Testis (tissue), 2 donors: ENCODE measurements at regions not wholly inside any gene's neighbourhood (a gene's known extent, or its start where the extent isn't known, plus 50 kb on each side); places are given as distances from the start of the nearest gene placed in this dataset.

Experiments used
- DNase-seq: peaks from one replicate; pipeline ENCODE4 v3.0.0-alpha.2; 2019
- H3K27ac ChIP-seq, 2 donors: fragments of 200-600 bp; sonication (generic); one replicate each; pipeline ENCODE4 v1.5.1; 2019
- H3K27me3 ChIP-seq: fragments of 200-600 bp; sonication (generic); one replicate; pipeline ENCODE4 v1.5.1; 2019
- H3K36me3 ChIP-seq: fragments of 200-600 bp; sonication (generic); one replicate; pipeline ENCODE4 v1.5.1; 2017; ENCODE audit warnings: low read depth; ENCODE audit errors: missing control alignments
- H3K4me1 ChIP-seq: fragments of 200-600 bp; sonication (generic); one replicate; pipeline ENCODE4 v1.5.1; 2019
- H3K4me3 ChIP-seq, 2 donors: fragments of 200-600 bp; sonication (generic); one replicate each; pipeline ENCODE4 v1.5.1; 2017 to 2019
- H3K9me3 ChIP-seq: fragments of 200-600 bp; sonication (generic); one replicate; pipeline ENCODE4 v1.5.1; 2017
- CTCF ChIP-seq, 3 experiments: fragments of 450-650 bp in 2 of 3; fragments of 200-600 bp in 1 of 3; sonication (generic) in 1 of 3; IDR thresholded peaks; one replicate each; pipeline ENCODE4 v1.5.1; 2016 to 2019; ENCODE audit warnings: antibody characterized with exemption in 3 of 3, mild to moderate bottlenecking in 2 of 3, moderate library complexity in 1 of 3
- POLR2A ChIP-seq: fragments of 450-650 bp; IDR thresholded peaks from one replicate; pipeline ENCODE4 v1.6.1; 2017; ENCODE audit warnings: antibody characterized with exemption, mild to moderate bottlenecking, moderate library complexity
- WGBS, 2 donors: methylation state at CpG; one replicate each; pipeline ENCODE4 v1.1.5; 2018; 5-methylcytosine and 5-hydroxymethylcytosine counted together
- intact Hi-C: fragments of 100-400 bp; cut with DNase I; formaldehyde crosslinking; loops from one replicate; pipeline ENCODE4 v1.15.1; 2023; ENCODE audit warnings: low total_unique reads

GRCh38 chr15:39086641-39087040 is 494.2 kb upstream of the THBS1 start:
- WGBS, 2 donors: 89 to 93% methylated on average over 5 of the region's 5 CpGs
- H3K9me3 ChIP-seq: no peaks in the 10 kb centered on the region
- TF ChIP-seq POLR2A (no peak), CTCF (IDR thresholded peaks at IDR 0.05) (no peak)
- H3K36me3 ChIP-seq: no peaks in the 10 kb centered on the region
- H3K4me3 ChIP-seq: no peak overlapping the region
- H3K27me3 ChIP-seq: no peaks in the 10 kb centered on the region
- H3K4me1 ChIP-seq: no peaks in the 10 kb centered on the region
- DNase-seq: no peak
- H3K27ac ChIP-seq: no peak overlapping the region
- intact Hi-C loops: no loop called here

- H3K27me3 ChIP-seq: no peaks in the 10 kb centered on the region
- no peak for DNase-seq
- no peak overlapping the region for H3K27ac ChIP-seq
- no peak overlapping the region for H3K4me3 ChIP-seq
- H3K9me3 ChIP-seq: no peaks in the 10 kb centered on the region
- TF ChIP-seq CTCF (IDR thresholded peaks at IDR 0.05) (no peak), POLR2A (no peak)
- H3K36me3 ChIP-seq: no peaks in the 10 kb centered on the region
- H3K4me1 ChIP-seq: no peaks in the 10 kb centered on the region
- WGBS, 2 donors: 61 to 71% methylated on average over 1 of the region's 1 CpG
- intact Hi-C loops: no loop called here
Observed at GRCh38 chr15:39088156-39088555, 492.7 kb upstream of the THBS1 start.

DNA sequence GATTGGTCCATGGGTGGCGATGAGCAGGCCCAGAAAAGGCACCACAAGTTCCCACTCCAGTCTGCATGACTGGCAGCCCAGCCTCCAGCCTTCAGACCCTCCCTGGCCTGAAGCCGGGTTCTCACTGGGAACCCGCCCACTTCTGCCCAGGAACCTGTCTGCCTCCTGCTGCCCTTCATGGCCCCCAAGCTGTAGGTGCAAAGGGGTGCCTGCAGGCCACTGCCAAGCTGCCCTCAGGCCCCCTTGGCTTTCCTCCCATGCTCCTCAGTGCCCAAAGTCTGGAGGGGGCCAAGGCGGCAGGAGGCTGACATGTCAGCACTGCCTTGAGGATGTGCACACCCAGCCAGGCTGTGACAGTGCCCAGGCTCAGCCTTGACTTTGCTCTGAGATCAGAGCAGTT is 488.5 kb upstream of the THBS1 start:
- Histone ChIP-seq H3K36me3 (no peaks in the 10 kb centered on the region), H3K9me3 (no peaks in the 10 kb centered on the region), H3K27me3 (no peaks in the 10 kb centered on the region), H3K4me3 (no peak overlapping the region), H3K4me1 (no peaks in the 10 kb centered on the region), H3K27ac (no peak overlapping the region)
- WGBS, 2 donors: 85% methylated on average over 4 of the region's 4 CpGs; no CpG with 5 or more reads in 1 of the 2 donors
- intact Hi-C loops: no loop called here
- TF ChIP-seq CTCF (IDR thresholded peaks at IDR 0.05) (no peak), POLR2A (no peak)
- DNase-seq: no peak

- no peak overlapping the region for H3K27ac ChIP-seq
- no peaks in the 10 kb centered on the region for H3K36me3 ChIP-seq
- H3K4me1 ChIP-seq: no peaks in the 10 kb centered on the region
- TF ChIP-seq CTCF (IDR thresholded peaks at IDR 0.05) (no peak), POLR2A (no peak)
- intact Hi-C loops: no loop called here
- 95% methylated on average over 2 of the region's 2 CpGs; no CpG with 5 or more reads in 1 of the 2 donors for WGBS, 2 donors
- DNase-seq: no peak
- H3K27me3 ChIP-seq: no peaks in the 10 kb centered on the region
- H3K9me3 ChIP-seq: no peaks in the 10 kb centered on the region
- H3K4me3 ChIP-seq: no peak overlapping the region
Observed at GRCh38 chr15:39092761-39093160, 488.1 kb upstream of the THBS1 start.

DNA sequence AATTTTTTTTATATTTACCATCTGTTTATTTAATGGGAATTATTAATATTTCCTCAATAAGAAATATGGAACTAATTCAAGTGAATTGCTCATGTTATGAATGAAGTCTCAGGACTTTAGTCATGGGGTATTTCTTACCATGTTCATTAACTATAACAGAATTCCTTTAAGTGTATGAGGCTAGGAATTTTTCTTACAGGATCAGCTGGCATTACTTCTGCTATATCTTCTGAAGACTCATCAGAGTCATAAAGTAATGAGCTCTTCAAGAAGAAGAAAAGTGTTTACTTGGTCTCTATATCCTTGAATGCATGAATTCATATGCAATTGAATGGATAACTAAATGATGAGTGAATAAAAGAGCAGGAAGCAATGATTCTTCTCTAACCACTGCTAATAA is 486.8 kb upstream of the THBS1 start:
- Histone ChIP-seq H3K4me3 (no peak overlapping the region), H3K36me3 (no peaks in the 10 kb centered on the region), H3K9me3 (no peaks in the 10 kb centered on the region), H3K27me3 (no peaks in the 10 kb centered on the region), H3K27ac (no peak overlapping the region), H3K4me1 (no peaks in the 10 kb centered on the region)
- TF ChIP-seq POLR2A (no peak), CTCF (IDR thresholded peaks at IDR 0.05) (no peak)
- no peak for DNase-seq
- intact Hi-C loops: no loop called here
